ENCODE measurements at regions not wholly inside any gene's neighbourhood (a gene's known extent, or its start where the extent isn't known, plus 50 kb on each side); places are given as distances from the start of the nearest gene placed in this dataset.

- RAD21 ChIA-PET (ENCODE audit: low non-redundant PET in 1 of 2, low total read pairs in 2 of 2, uncharacterized antibody in 2 of 2, unreplicated experiment in 2 of 2) = no interaction called here
- Histone ChIP-seq H3K9me3 (ENCODE audit: control insufficient read depth in 1 of 2, insufficient read depth in 1 of 2, low read depth in 1 of 2, low read length in 2 of 2) (no peaks in the 10 kb centered on the region), H3K36me3 (ENCODE audit: control insufficient read depth in 1 of 2, insufficient read depth in 2 of 2, low read length in 2 of 2) (no peaks in the 10 kb centered on the region), H3K79me2 (ENCODE audit: insufficient read depth, low read length) (no peaks in the 10 kb centered on the region), H3K4me3 (replicated peaks in 1 of 2; ENCODE audit: low read depth in 1 of 2, low read length in 2 of 2) (no peak overlapping the region), H4K20me1 (ENCODE audit: insufficient read depth) (no peaks in the 10 kb centered on the region), H3K9me2 (ENCODE audit: insufficient read depth) (no peaks in the 10 kb centered on the region), H3K27me3 (ENCODE audit: insufficient read depth, low read length) (peaks cover 33% of the 10 kb centered on the region), H2AFZ (ENCODE audit: low read depth, low read length, poor library complexity, severe bottlenecking) (no peak overlapping the region), H3K9ac (ENCODE audit: low read length) (no peak overlapping the region), H3K4me1 (ENCODE audit: control insufficient read depth in 1 of 2, insufficient read depth in 2 of 2, low read length in 2 of 2) (no peaks in the 10 kb centered on the region), H3K27ac (ENCODE audit: low read depth, low read length) (no peak overlapping the region), H3K4me2 (ENCODE audit: low read length) (no peak overlapping the region)
- POLR2A ChIA-PET = no interaction called here
- no TSS peak for BruUV-seq (replicated peaks)
- CTCF ChIA-PET = no interaction called here
- no peak for DNase-seq (ENCODE audit: low read depth, low spot score)
- TF ChIP-seq CBX3 (IDR thresholded peaks at IDR 0.05; ENCODE audit: low read depth) = no peak
- TF ChIP-seq FOSL1 (IDR thresholded peaks at IDR 0.05; ENCODE audit: low read depth) = no peak
- TF ChIP-seq CEBPB (IDR thresholded peaks at IDR 0.05; ENCODE audit: low read depth) = no peak
- no peak for TF ChIP-seq TCF7L2 (IDR thresholded peaks at IDR 0.05; ENCODE audit: borderline replicate concordance, extremely low read depth, insufficient read depth, insufficient read length)
- no peak for TF ChIP-seq SIN3A (IDR thresholded peaks at IDR 0.05; ENCODE audit: low read depth)
- no peak for TF ChIP-seq YY1 (IDR thresholded peaks at IDR 0.05; ENCODE audit: extremely low read depth, insufficient replicate concordance, low read depth, low read length)
- no peak for TF ChIP-seq SP1 (IDR thresholded peaks at IDR 0.05; ENCODE audit: low read depth)
- TF ChIP-seq ZNF274 (IDR thresholded peaks at IDR 0.05; ENCODE audit: low read depth, low read length) = no peak
- TF ChIP-seq POLR2AphosphoS5 (IDR thresholded peaks at IDR 0.05; ENCODE audit: low read depth, low read length) = no peak
- no peak for TF ChIP-seq EGR1 (IDR thresholded peaks at IDR 0.05; ENCODE audit: low read depth)
- no peak for TF ChIP-seq ZFX (IDR thresholded peaks at IDR 0.05)
- no peak for TF ChIP-seq REST (IDR thresholded peaks at IDR 0.05; ENCODE audit: low read depth)
- TF ChIP-seq POLR2A (IDR thresholded peaks at IDR 0.05; ENCODE audit: borderline replicate concordance, extremely low read depth, insufficient read depth, insufficient read length) = no peak
- TF ChIP-seq ELF1 (IDR thresholded peaks at IDR 0.05; ENCODE audit: borderline replicate concordance, low read depth) = no peak
- TF ChIP-seq, protein P1, sequence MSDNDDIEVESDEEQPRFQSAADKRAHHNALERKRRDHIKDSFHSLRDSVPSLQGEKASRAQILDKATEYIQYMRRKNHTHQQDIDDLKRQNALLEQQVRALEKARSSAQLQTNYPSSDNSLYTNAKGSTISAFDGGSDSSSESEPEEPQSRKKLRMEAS (IDR thresholded peaks at IDR 0.05) = no peak
- TF ChIP-seq EZH2 (IDR thresholded peaks at IDR 0.05) = no peak
- intact Hi-C loops (cut with micrococcal nuclease) = no loop called here
- ATAC-seq = no peak
Observed at GRCh38 chr10:83941189-83941588, 198.1 kb upstream of the GHITM start.

All from HCT116 (cell line).